NOMO-1 (cell line): ENCODE measurements at regions not wholly inside any gene's neighbourhood (a gene's known extent, or its start where the extent isn't known, plus 50 kb on each side); places are given as distances from the start of the nearest gene placed in this dataset.

Source experiments
- DNase-seq, 2 experiments: peaks; one replicate each; lab custom pipeline; 2025; ENCODE audit not compliant: unreplicated experiment in 2 of 2; lab: John Stamatoyannopoulos, UW

DNA sequence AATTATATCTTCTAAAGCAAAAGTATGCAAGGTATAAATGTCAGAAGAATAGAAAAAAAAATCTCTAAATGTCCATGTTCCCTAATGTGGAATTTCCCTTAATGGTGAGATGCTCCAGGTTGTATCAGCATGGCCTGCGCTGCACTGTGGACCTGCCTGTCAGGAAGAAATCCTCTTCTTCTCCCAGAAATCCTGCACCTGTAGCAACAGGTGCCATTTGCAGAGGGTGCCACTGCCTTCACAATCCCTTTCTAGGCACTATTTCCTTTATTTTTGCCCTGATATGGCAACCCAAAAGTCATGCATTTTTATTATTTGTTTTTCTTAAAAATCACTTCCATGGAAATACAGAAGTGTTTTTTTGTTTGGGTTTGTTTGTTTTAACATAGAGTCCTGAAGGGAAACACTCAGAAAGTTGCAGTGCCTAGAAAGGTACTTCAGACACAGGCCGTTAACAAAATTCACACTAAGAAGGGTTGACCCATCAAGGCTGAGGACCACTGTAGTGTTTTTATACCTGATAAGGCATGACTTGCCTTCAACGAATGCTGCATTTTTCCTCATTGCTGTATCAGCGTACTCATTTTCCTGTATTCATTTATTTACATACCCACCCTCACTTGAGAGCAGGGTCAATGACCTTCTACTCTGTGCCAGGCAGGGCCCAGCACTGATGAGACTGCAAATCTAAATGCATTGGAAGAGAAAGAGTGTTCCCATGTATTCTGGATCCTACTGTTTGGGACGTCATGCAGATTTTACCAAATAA lies 177.8 kb downstream of the SNX18 start:
- DNase-seq, result no peak

DNA sequence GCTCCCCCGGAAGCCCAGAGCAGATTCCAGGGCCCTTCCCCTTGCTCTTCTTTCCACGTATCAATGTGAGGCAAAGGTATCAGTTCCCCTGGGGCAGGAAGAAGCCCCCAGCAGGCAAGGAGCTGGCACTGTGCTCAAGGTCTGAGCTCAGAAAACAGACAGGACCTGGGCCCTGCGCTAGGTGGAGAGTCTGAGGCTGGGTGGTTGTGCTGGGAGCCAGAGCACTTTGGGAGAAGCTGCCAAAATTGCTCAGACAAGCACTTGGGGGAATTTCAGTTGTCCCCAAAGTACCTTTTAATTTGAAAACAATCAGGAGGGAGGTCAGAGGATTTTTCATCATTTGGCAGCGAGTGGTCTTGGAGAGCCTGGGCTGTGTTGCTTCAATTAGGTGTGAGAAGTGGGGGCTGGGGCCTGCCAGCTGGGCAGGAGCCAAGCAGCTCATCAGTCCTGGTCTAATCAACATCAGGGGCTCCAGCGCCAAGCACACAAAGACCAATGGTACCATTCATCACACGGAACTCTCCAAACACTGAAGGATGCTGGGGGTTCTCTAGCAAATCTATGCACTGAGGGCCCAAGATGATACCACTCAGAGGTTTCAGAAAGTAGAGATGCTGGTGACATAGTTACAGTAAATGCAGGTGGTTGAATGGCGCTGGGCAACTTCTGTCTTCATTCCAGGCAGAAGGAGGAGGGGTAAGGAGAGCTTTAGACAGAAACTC lies 176.5 kb downstream of the SNX18 start:
- DNase-seq, result no peak

DNA sequence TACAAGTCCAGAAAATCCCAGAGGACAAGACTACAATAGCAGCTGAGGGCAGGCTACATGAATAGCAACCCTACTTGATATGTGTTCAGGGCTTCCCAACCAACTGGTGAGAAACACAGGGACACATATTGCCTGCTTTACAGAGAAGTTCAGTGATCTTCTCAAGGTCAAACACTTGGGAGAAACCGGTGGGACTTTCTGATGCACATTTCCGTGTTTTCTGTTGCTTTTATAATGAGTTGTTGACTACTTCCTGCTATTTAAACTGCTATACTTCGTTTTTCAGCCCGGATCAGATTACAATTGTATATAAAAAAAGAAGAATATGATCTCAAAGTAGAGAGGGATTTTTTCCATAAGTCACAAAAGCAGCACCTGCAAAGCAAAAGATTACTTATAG lies 175.1 kb downstream of the SNX18 start:
- DNase-seq, result no peak

DNA sequence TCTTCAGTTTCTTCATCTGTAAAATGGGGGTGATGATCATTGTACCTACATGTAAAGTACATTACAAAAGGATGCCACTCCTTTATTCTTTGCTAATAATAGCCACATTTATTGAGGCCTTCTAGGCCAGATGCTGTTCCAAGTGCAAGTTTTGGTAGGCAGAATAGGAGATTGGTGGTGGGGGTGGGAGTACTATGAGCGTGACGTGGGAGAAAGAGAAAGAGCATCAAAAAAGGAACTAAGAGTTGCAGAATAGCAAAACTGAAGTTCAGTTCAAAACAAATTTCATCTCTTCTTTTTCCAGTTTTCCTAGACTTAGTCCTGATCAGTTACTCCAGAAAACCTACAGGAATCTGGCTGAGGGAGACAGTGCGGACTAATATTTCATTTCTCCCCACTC lies 174.1 kb downstream of the SNX18 start:
- peak in 1 of 2 experiments; percentile 38 for DNase-seq

DNA sequence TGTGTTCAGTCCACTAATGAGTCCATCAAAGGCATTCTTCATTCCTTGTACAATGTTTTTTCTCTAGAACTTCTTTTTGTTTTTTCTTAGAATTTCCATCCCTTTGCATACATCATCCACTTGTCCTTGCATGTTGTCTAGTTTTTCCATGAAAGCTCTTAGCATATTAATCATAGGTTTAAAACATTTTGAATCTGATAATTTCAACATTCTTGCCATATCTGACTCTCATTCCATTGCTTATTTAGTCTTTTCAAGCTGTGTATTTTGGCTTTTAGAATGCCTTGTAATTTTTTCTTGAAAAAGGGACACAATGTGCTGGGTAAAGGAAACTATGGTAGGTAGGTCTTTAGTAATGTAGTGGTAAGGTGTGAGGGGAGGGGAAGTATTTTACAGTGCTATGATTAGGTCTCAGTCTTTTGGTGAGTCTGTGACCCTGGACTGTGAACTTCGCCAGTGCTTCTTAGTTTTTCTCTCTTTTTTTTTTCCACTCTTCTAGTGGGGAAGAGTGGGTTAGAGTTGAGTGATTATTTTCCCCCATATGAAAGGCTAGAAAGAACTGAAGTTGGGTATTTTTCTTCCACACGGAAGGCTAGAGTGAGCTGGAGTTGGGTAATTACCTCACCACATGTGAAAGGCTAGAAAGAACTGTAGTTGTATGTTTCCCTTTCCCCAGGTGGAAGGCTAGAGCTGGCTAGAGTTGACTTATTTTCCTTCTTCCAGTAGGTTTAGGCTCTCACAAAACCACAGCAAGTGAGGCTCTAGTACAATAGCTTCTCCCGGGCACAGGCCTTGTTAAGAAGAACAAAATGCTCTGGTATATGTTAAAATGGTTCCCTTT lies 172.1 kb downstream of the SNX18 start:
- no peak for DNase-seq

DNA sequence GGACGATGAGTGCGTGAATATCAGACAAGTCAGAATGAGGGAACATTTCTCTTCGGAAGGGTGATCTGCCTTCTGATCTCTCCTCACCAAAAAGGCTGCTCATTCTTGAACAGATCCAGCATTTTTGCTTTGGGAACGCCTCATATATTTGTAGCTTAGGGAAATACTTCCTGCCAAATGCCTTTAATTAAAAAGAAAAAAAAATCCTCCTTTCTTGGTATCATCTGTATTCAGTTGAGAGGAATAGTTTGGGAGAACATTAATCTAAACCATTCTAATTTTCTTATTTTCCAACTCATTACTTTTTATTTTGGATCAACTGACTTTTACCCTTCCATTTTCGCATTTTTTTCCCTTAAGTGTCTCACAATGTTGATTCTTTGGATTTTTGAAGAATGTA lies 163.4 kb downstream of the SNX18 start:
- DNase-seq, result no peak

DNA sequence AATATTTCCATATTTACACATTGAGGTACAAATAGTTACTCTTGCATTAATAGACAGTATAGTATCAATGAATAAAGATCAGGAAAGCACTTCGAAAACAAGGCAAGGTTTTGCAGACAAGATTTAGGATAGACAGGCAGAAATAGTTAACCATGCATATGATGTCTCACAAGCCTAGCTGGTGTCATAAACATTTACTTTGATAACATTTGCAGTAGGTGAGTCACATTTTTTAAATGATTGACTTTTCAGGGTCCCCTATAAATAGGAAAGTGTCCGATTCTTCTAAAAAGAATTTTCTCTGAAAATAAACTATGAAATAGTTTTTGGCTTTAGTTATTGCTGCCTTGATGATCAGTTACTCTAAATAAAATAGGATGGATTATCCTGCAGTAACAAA lies 162.1 kb downstream of the SNX18 start:
- DNase-seq, result no peak

DNA sequence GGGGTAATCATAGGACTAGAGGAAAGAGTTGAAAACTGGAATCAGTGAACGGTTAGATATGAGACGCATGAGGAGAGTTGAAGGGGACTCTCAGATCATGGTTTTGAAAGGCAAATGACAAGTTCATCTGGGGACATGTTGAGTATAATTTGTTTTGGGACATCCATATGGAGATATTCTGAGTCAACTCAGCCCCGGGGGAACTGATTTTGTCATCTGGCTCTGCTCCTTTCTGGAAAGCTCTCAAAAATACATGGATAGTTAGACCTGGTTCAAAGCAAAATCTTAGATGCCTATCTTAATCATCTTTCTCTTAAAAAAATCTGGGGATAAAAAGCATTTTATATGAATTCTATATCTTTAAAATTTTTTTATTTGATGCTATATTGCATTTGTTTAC lies 161.2 kb downstream of the SNX18 start:
- no peak for DNase-seq

DNA sequence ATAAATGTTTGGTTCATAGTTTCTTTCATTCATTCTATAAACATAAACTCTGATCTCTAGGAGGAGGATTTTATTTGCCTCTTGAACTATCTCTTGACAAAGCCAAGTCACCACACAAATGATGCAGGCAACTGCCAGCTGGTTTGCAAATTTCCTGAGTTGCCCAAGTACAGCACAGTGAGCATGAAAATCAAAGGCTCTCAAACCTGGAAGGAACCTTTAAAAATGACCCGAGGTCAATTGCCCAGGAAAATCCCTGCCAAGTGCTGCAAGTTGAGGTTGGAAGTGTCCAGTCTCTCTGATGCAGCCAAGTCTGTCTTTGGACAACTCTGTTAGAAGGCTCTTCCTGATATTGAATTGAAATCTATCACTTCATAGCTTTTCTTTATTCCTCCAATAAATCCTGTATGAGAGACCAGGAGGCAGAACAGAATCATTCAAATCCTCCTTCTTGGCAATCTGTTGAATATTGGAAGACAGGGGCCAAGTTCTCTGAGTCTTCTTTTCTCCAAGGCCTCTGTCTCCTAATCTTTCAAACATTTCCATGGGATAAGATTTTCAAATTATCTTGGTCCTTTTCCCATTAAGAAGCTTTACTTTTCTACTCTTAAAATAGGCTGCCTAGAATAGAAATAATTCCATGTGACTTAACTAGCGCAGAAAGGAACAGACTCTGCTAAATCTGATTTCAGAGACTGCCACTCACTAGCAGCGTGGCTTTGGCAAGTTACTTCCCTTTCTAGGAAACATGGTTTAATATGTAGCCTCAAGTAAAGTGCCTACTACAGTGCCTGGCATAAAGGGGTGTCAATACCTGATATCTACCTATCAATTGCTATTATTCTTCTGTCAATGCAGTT lies 159.2 kb downstream of the SNX18 start:
- DNase-seq, result no peak

DNA sequence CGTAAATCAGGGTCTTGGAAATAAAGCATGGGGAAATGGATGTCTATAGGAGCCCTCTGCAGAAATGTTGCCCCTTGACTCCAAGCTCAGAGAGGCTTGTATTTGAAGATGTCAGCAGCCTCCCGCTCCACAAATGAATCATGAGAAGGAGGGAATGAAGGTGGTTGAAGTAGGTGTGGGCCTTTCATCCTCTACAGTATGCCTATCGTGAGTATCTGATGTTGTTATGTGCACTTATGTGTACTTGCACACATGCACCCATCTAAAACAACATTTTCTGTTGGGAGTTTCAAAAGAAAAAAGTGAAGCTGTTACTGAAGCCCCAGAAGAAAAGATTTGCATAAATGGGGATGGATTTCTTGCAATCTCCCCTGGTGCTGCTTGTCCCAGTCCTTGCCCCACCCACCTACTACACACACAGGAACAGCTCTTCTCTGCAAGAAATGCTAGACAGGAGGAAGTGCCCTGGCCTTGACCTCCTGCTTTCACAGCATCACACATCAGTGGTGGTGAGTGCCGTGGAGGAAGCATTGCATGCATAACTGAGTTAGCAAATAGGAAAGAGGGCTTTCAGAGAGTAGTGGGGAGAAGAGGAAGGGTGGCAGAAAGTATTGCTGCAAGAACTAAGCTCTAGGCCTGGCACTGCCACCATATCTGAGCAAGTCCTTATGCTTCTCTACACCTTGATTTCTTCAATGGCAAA lies 156.1 kb downstream of the SNX18 start:
- peak; percentile 83 to 96 for DNase-seq

DNA sequence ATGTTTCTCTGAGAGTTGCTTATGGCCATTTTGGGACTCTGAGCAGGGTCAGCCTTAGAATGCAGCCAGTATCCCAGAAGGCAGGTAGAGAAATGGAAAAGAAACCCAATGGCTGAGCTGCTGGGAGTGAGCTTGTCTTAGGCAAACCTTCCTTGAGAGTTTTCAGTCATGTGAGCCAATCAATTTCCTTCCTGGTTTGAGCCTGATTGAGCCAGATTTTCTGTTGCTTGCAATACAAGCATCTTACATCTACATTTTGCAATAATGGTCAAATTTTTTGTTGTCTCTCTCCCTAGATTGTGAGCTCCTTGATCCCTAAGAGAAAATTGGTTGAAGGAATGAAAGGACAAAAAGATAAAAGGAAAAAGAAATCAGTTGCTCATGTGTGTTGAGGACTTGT lies 155.3 kb downstream of the SNX18 start:
- DNase-seq, result peak; percentile 16 to 20

DNA sequence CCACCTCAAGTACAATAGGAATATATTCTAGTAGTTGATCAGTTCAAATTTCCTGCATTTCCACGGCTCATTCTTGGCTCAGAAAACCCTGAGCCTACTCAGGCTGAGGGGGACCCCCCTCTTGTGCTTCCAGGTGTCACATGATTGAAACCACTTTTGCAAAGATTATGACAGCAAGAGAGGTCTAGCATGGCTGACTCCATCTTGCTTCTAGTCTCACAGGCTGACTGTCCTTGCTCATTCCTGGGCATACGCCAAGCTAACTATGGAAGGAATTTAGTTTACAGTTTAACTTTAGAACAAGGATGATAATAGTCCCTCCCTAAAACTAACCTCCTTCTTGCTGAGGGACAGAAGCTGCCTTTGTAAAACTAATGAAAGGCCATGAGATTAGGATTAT lies 154.1 kb downstream of the SNX18 start:
- no peak for DNase-seq

DNA sequence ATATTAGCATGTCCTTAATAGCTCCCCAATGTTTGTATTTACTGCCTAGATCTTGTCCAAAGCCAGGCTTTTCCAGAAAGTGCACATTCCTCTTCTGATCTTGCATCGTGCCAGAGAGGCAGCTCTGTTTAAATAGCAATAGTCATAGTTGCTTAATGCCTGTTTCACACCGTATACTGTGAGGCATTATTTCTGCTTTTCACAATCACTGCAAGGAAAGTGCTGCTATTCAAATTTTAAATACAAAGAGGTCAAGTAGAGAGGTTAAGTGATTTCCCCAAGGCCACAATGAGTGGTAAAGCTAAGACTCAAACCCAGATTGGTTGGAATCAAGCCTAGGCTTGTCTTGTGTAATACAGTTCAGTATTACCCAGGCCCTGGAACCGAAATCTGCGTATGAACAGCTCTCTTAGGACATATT lies 153.6 kb downstream of the SNX18 start:
- DNase-seq, result peak in 1 of 2 experiments; percentile 49

DNA sequence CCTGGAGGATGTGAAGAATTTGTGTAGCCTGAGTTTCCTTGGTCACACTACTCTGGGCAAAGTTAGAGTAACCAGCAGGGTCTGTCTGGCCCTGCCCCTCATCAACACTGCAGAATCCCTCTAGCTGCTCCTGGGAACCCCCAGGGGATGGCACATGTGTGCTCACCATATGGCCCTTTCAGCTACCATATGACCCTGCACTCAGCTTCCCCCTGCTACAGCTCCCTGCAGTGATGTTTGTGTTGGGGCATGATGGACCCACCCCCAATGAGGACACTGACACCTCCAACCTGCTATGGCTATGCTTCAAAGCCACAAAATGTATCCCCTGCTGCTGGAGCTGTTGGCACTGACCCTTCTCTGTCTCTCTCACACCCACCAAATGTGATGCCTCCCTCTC lies 152.7 kb downstream of the SNX18 start:
- DNase-seq, result no peak

DNA sequence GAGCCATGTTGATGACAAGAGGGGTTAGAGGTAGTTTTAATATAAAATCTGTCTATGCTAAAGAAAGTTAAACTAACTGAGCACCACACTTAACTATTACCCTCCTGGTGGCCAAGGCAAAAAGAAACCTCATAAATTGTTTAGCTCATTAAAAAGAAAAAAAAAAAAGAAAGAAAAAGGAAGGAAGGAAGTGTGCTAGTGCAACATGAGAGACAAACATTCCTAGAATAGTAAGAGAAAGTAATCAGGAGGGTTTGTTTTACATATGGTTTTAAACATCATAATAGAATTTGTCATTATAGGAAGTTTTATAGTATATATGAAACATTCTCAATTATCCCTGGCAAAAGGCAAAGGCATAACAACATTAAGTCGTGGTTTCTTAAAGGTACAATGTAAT lies 152.3 kb downstream of the SNX18 start:
- DNase-seq, result no peak

DNA sequence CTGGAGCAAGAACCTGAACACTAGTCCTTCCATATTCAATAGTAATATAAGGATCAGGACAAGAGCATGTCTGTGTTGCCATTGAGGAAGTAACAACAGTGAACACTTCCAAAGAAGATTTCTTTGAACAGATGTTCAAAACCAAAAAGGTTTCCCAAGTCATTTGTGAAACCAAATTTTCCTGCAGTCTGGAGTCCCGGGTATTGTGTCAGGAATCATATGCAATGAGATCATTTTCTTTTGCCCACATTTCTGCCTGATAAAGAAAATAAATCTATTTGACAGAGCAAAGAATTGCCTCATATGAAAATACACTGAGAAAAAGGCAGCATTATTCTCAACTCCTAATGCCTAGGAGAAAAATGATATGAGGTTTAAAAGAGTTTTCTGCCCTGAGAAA lies 151.7 kb downstream of the SNX18 start:
- DNase-seq, result no peak

DNA sequence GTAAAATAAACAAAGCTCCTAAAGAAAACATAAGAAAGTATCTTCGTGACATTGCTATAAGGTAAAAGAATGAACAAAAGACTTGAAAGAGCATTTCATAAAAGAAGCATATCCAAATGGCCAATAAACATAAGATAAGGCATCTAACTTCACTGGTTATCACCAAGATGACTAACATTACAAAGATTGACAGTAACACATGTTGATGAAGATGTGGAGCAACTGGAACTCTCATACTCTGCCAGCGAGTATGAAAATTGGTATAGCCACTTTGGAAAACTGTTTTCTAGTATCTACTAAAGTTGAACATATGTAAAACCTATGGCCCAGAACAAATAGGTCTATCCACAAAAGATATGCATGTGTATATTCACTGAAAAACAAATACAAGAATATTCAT lies 150.5 kb downstream of the SNX18 start:
- no peak for DNase-seq

DNA sequence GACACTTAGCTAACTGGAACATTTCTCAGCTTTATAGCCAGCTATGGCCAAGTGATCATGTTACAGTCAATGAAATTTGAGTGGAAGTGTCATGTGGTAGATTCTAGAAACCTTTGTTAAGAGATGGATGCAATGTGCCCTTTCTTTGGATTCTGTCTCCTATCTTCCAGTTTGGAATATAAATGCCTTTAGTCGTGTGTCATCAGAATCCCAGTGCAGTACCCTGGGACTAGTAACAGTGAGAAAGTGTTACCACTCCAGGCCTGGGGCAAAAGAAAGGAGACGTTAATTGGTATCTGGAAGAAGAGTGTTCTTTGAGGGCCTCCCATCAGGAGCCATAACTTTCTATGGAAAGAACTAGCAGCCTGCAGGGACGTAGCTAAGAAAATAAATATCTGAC lies 149.6 kb downstream of the SNX18 start:
- DNase-seq, result no peak

DNA sequence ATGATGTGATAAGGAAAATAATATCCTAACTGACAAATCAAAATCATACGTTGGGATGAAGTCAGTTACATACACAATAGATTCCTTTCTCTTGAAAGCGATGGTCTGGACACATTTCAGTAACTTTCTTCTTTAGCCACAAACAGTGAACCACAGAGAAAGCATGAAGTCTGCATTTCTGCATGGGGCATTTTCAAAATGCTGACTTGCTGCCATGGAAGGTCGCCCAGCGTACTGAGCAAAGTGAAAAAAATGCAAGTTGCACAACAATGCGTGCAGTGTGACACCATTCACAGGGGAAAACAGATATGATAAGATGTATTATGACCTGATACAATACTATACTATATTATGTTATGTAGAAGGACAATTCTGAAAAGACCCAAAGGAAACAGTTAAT lies 146.3 kb downstream of the SNX18 start:
- no peak for DNase-seq

DNA sequence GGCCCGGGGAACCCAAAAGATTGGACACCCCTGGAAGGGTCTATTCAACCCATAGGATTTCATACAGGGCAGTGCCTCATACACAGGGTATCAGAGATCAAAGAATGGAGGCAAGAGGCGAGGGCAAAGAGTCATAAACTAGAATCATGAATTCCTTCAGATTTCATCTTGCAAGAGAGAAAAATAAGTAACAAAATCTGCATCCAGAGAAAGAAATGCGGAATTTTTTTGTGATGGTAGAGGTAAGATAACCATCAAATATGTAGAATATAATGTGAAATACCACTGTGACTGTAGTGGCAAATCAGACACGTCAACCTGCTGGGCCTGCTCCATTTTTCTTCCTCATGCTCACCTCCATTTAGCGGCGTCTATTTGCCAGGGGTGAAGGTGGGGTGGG lies 143.6 kb downstream of the SNX18 start:
- DNase-seq, result no peak
